Skeletal muscle cell (primary cell): ENCODE measurements at regions not wholly inside any gene's neighbourhood (a gene's known extent, or its start where the extent isn't known, plus 50 kb on each side); places are given as distances from the start of the nearest gene placed in this dataset.

Experiments used
- DNase-seq: peaks from one replicate; pipeline ENCODE4 v3.0.0-alpha.2; 2010; ENCODE audit warnings: low read depth
- H3K4me3 ChIP-seq: 2 replicates; pipeline ENCODE4 v1.5.1; 2011; ENCODE audit warnings: low read depth, mild to moderate bottlenecking, control low read depth, low read length, moderate library complexity

GRCh38 chr2:156115338-156115737, 217.2 kb downstream of the NR4A2 start:
- H3K4me3 ChIP-seq, result no peak overlapping the region
- DNase-seq, result no peak

DNA sequence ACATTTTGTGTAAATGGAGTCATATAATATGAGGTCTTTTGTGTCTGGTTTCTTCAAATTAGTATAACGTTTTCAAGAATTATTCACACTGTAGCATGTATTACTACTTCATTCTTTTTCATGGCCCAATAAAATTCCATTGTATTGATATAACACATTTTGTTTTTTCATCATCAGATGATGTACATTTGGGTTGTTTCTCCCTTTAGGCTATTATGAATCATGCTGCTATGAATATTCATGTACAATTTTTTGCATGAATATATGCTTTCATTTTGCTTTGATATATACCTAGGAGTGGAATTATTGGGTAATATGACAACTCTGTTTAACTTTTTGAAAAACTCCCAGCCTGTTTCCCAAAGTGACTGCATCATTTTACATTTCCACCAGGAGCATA, 220.2 kb downstream of the NR4A2 start:
- no peak for DNase-seq
- H3K4me3 ChIP-seq, result no peak overlapping the region

GRCh38 chr2:156110890-156111289, 221.6 kb downstream of the NR4A2 start:
- H3K4me3 ChIP-seq, result no peak overlapping the region
- no peak for DNase-seq

GRCh38 chr2:156099382-156099781, 233.1 kb downstream of the NR4A2 start:
- H3K4me3 ChIP-seq, result no peak overlapping the region
- no peak for DNase-seq

GRCh38 chr2:156098506-156098905, 234.0 kb downstream of the NR4A2 start:
- H3K4me3 ChIP-seq, result no peak overlapping the region
- DNase-seq, result no peak

- no peak overlapping the region for H3K4me3 ChIP-seq
- DNase-seq, result no peak
These were observed 243.9 kb downstream of the NR4A2 start for GRCh38 chr2:156088587-156088986.

GRCh38 chr2:156087875-156088274, 244.6 kb downstream of the NR4A2 start:
- no peak for DNase-seq
- H3K4me3 ChIP-seq, result no peak overlapping the region

DNA sequence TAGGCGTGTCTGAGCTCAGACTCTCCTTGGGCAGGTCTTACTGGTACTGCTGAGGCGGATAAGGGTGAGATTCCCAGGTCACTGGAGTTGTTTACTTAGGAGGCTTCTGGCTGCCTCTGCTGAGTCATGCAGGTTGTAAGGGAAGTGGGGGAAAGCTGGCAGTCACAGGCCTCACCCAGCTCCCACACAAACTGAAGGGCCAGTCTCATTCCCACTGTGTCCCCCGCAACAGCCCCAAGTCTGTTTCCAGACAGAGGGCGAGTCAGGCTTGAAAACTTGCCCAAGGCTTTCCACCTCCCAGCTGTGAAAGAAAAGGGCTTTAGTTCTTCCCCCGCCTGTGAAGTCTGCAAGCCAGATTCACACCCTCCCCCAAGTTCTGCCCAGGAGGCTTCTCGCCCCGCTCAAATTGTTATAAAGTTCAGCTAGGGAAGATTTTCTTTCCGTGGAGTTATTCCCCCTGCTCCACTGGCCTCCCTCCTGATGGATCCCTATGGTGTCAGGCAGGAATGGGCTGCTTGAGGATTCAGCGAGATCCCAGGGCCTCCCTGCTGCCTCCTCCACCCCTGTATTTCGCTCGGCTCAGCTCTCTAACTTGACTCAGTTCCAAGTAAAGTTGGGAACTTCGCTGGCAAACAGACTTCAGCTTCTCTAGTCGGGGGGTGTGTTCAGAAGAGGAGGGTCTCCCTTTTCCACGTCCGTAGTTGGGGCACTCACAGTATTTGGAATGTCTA, 248.6 kb downstream of the NR4A2 start:
- H3K4me3 ChIP-seq, result no peak overlapping the region
- no peak for DNase-seq

- no peak for DNase-seq
- H3K4me3 ChIP-seq, result no peak overlapping the region
These were observed 252.7 kb downstream of the NR4A2 start for GRCh38 chr2:156079845-156080244.

DNA sequence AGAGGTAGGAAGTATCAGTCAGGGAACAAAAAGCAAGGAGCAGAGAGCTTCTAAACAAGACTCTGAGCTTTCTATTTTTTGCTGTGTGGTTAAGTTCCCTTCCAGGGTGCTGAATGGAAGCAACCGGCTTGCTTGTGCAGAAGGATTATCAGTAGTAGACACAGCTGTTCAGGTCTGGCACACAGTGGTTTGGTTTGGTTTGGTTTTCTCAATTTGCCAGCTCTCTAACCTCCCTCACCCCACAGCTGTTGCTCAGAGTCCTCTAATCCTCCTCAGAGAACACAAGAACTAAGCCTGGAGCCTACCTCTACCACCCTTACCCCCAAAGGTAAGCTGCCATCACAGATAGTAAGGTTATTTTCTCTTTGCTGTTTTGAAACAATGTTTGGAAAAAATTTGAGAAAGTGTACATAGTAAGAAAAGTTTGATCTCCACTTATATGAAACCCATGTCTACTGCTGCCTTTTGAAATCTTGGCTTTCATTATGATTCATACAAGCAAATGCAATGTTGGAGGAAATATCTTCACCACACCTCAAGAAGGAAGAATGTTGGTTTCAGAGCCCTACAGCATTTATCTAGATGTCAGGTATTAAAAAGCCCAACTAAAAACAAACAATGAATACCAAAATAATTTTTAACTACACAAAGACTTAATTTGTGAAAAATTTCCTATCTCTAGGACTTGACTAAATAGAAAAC, 255.3 kb downstream of the NR4A2 start:
- no peak overlapping the region for H3K4me3 ChIP-seq
- DNase-seq, result peak; percentile 5

DNA sequence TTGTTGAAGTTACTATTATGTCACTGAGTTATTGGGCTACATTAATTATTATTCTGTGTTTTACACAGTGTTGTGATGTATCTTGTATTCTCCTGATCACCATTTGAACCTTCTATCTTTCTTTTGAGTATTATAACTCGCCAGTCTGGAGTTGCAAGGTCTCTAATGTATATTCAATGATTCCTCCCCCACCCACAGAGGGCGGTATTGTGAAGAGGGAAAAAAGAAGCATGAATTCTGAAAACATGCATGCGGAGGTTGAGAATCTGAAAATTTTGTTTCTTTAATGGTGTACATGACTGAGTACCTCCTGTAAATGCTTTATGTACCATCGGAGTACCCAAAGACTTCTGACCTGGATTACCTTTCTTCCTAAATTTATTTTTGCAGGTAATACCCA, 266.6 kb downstream of the NR4A2 start:
- DNase-seq, result no peak
- no peak overlapping the region for H3K4me3 ChIP-seq

- H3K4me3 ChIP-seq, result no peak overlapping the region
- DNase-seq, result no peak
These were observed 268.0 kb downstream of the NR4A2 start for GRCh38 chr2:156064540-156064939.

GRCh38 chr2:156057647-156058046, 274.9 kb downstream of the NR4A2 start:
- no peak overlapping the region for H3K4me3 ChIP-seq
- DNase-seq, result no peak

- H3K4me3 ChIP-seq, result no peak overlapping the region
- DNase-seq, result no peak
These were observed 277.5 kb downstream of the NR4A2 start for GRCh38 chr2:156054983-156055382.

DNA sequence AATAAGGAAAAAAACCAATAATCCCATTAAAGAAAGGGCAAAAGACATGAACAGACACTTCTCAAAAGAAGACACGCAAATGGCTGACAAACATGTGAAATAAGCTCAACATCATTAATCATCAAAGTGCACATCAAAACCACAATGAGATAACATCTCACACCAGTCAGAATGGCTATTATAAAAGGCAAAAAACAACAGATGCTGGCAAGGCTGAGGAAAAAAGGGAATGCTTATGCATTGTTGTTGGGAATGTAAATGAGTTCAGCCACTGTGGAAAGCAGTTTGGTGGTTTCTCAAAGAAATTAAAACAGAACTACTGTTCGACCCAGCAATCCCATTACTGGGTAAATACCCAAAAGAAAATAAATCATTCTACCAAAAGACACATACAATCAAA, 285.6 kb downstream of the NR4A2 start:
- DNase-seq, result no peak
- no peak overlapping the region for H3K4me3 ChIP-seq

- no peak for DNase-seq
- no peak overlapping the region for H3K4me3 ChIP-seq
These were observed 289.6 kb downstream of the NR4A2 start for GRCh38 chr2:156042895-156043294.

DNA sequence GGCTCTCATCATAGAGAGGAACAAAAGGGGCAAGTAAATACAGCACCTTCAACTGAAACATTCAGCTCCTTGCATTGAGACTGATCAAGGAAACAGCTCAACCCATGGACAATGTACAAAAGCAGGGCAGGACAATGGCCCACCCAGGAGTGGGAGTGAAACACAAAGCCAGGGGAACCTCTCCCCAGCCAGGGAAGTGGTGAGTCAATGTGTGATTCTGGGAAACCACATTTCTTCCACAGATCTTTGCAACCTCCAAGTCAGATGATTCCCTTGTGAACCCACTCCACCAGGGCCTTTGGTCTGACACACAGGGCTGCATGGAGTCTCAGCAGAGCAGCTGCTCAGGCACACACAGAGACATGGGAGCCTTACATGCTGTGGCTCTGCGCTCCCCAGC, 294.5 kb downstream of the NR4A2 start:
- DNase-seq, result no peak
- no peak overlapping the region for H3K4me3 ChIP-seq

DNA sequence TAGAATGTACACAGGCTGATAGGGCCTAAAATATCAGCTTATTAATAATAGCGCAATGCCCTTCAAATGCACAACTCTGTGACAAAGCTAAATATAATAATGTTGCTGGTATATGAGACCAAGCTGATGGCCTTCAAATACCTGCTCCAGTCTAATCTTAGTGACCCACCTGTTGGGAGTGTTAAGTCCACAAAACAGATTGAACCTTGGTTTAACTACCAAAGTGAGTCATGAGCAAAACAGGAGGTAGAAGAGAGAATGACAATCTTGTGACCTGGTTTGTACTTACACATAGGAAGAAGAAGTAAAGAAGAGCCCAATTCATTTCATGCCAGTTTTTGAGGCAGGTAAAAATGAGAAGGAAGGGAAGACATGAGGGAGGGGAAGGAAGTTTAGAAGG, 295.0 kb downstream of the NR4A2 start:
- no peak overlapping the region for H3K4me3 ChIP-seq
- no peak for DNase-seq

DNA sequence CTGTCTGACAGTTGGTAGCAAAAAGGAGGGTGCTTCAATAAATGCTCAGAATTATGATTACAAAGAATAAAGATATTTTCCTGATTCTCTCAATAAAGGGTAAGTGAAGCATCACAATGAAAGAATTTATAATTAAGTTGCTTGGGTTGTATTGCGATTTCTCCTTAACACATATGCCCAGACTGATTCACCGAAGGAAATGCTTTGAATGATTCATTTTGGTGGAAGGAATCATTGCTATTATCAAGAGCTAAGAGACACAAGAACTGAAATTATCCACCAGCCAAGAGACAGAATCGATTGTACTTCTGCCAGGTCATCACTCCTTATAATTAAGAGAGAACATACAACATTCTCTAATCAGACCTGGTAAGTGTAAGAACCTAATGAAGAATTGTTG, 301.4 kb downstream of the NR4A2 start:
- no peak overlapping the region for H3K4me3 ChIP-seq
- no peak for DNase-seq

DNA sequence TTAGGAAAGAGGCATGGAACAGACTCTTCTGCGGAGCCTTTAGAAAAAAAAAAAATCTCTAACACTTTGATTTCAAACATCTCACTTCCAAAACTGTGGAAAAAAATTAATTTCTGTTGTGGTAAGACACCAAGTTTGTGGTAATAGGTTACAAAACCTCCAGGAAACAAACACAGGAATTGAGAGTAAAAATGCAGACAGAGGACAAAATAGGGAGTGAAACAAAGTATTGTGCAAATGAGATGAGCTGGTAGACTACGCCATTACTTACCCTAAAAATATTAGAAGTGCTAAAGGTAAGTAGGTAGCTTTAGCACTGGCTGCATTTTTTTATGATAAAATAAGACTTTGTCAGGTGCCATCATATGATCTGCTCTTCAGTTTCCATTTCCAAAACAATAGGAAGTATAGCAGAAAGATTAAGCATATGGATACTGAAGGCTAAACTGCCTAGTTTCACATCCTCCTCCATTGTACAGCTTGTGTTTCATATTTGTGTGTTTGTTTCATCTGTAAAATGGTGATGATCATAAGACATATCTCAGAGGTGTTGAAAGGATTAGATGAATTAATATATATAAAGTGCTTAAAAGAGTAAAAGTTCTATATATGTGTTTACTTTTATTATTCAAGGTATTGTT, 309.2 kb downstream of the NR4A2 start:
- no peak overlapping the region for H3K4me3 ChIP-seq
- DNase-seq, result no peak
